ENCODE measurements at regions not wholly inside any gene's neighbourhood (a gene's known extent, or its start where the extent isn't known, plus 50 kb on each side); places are given as distances from the start of the nearest gene placed in this dataset.

GRCh38 chr16:14372471-14372870, 257.6 kb downstream of the PARN start:
- in situ Hi-C loops (cut with MboI) = no loop called here
- Histone ChIP-seq H3K27me3 (replicated peaks in 1 of 2; ENCODE audit: control insufficient read depth in 2 of 2, insufficient read depth in 2 of 2, low read length in 1 of 2) (no peaks in the 10 kb centered on the region), H3K4me3 (no peak overlapping the region), H3K9ac (ENCODE audit: control insufficient read depth, insufficient read depth, low read length) (no peak overlapping the region), H4K20me1 (ENCODE audit: control insufficient read depth, insufficient read depth) (no peaks in the 10 kb centered on the region), H3K4me1 (ENCODE audit: control insufficient read depth, insufficient read depth, low read length) (no peaks in the 10 kb centered on the region), H3K36me3 (ENCODE audit: control insufficient read depth in 2 of 2, insufficient read depth in 2 of 2, low read length in 1 of 2) (no peaks in the 10 kb centered on the region), H3K27ac (ENCODE audit: control insufficient read depth, insufficient read depth) (no peak overlapping the region), H3K79me2 (ENCODE audit: control insufficient read depth, insufficient read depth, low read length) (no peaks in the 10 kb centered on the region), H3K9me3 (replicated peaks; ENCODE audit: control insufficient read depth, insufficient read depth, low read length) (no peaks in the 10 kb centered on the region; the same call in 2 of the 3 replicates), H3K4me2 (ENCODE audit: control insufficient read depth, insufficient read depth) (no peak overlapping the region), H2AFZ (ENCODE audit: control insufficient read depth, low read depth, low read length) (no peak overlapping the region)
- no TSS peak for BruUV-seq (replicated peaks)
- ChIA-PET SMC1A (ENCODE audit: uncharacterized antibody, unreplicated experiment) (interaction anchor here (0.6 kb wide), 1 partner anchor 45 kb away, joined by 3 read pairs; no protein-coding TSS in a partner anchor), RAD21 (ENCODE audit: unreplicated experiment) (interaction anchor here (0.5 kb wide), 1 partner anchor 31 kb away, joined by 3 read pairs; no protein-coding TSS in a partner anchor), CTCF (no interaction called here), POLR2A (no interaction called here)
- 76% methylated on average over 10 of the region's 10 CpGs for WGBS (ENCODE audit: insufficient coverage, insufficient replicate concordance, low lambda C conversion rate, missing lambda C conversion rate)
- ATAC-seq (no peak), FAIRE-seq (no peak), DNase-seq (ENCODE audit: low read depth, low spot score) (no peak)
- intact Hi-C loops (cut with micrococcal nuclease; ENCODE audit: unreplicated experiment) = no loop called here
- no peak for TF ChIP-seq CEBPB (IDR thresholded peaks at IDR 0.05; ENCODE audit: borderline replicate concordance in 1 of 2, low read depth in 2 of 2, low read length in 2 of 2)
- TF ChIP-seq MTA3 (IDR thresholded peaks at IDR 0.05; ENCODE audit: borderline replicate concordance, low read length) = no peak
- no peak for TF ChIP-seq MTA2 (IDR thresholded peaks at IDR 0.05; ENCODE audit: low read depth)
- TF ChIP-seq EP300 (IDR thresholded peaks at IDR 0.05; ENCODE audit: borderline replicate concordance in 1 of 2, control insufficient read depth in 1 of 2, low read depth in 2 of 2, low read length in 2 of 2) = no peak
- TF ChIP-seq, protein P1, sequence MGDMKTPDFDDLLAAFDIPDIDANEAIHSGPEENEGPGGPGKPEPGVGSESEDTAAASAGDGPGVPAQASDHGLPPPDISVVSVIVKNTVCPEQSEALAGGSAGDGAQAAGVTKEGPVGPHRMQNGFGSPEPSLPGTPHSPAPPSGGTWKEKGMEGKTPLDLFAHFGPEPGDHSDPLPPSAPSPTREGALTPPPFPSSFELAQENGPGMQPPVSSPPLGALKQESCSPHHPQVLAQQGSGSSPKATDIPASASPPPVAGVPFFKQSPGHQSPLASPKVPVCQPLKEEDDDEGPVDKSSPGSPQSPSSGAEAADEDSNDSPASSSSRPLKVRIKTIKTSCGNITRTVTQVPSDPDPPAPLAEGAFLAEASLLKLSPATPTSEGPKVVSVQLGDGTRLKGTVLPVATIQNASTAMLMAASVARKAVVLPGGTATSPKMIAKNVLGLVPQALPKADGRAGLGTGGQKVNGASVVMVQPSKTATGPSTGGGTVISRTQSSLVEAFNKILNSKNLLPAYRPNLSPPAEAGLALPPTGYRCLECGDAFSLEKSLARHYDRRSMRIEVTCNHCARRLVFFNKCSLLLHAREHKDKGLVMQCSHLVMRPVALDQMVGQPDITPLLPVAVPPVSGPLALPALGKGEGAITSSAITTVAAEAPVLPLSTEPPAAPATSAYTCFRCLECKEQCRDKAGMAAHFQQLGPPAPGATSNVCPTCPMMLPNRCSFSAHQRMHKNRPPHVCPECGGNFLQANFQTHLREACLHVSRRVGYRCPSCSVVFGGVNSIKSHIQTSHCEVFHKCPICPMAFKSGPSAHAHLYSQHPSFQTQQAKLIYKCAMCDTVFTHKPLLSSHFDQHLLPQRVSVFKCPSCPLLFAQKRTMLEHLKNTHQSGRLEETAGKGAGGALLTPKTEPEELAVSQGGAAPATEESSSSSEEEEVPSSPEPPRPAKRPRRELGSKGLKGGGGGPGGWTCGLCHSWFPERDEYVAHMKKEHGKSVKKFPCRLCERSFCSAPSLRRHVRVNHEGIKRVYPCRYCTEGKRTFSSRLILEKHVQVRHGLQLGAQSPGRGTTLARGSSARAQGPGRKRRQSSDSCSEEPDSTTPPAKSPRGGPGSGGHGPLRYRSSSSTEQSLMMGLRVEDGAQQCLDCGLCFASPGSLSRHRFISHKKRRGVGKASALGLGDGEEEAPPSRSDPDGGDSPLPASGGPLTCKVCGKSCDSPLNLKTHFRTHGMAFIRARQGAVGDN (IDR thresholded peaks at IDR 0.05) = no peak
- no peak for TF ChIP-seq ASH2L (IDR thresholded peaks at IDR 0.05; ENCODE audit: borderline replicate concordance, low read depth)
- no peak for TF ChIP-seq CHD1 (IDR thresholded peaks at IDR 0.05; ENCODE audit: low read depth, low read length)
- no peak for TF ChIP-seq NBN (IDR thresholded peaks at IDR 0.05)
- TF ChIP-seq, protein P2, sequence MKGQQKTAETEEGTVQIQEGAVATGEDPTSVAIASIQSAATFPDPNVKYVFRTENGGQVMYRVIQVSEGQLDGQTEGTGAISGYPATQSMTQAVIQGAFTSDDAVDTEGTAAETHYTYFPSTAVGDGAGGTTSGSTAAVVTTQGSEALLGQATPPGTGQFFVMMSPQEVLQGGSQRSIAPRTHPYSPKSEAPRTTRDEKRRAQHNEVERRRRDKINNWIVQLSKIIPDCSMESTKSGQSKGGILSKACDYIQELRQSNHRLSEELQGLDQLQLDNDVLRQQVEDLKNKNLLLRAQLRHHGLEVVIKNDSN (IDR thresholded peaks at IDR 0.05; ENCODE audit: borderline replicate concordance, extremely low read length, insufficient read depth, low read depth, low read length) = no peak
- TF ChIP-seq NR2C2 (IDR thresholded peaks at IDR 0.05; ENCODE audit: borderline replicate concordance, control insufficient read depth, insufficient read length, low read depth) = no peak
- no peak for TF ChIP-seq HDAC2 (IDR thresholded peaks at IDR 0.05)
- no peak for TF ChIP-seq ZZZ3 (IDR thresholded peaks at IDR 0.05; ENCODE audit: control insufficient read depth, insufficient read length, low read depth)
- no peak for TF ChIP-seq CREB1 (IDR thresholded peaks at IDR 0.05; ENCODE audit: low read depth)
- no peak for TF ChIP-seq NFIC (IDR thresholded peaks at IDR 0.05; ENCODE audit: low read depth, low read length)
- TF ChIP-seq CBX3 (IDR thresholded peaks at IDR 0.05; ENCODE audit: borderline replicate concordance, low read depth) = no peak
- no peak for TF ChIP-seq BCL3 (IDR thresholded peaks at IDR 0.05; ENCODE audit: borderline replicate concordance, insufficient read depth, low read depth, low read length, poor library complexity, severe bottlenecking)
